Esophagus (tissue), 2 donors: ENCODE measurements at regions not wholly inside any gene's neighbourhood (a gene's known extent, or its start where the extent isn't known, plus 50 kb on each side); places are given as distances from the start of the nearest gene placed in this dataset.

Source experiments
- H3K27ac ChIP-seq, 2 donors: one replicate each; pipeline ENCODE4 v1.5.1; 2013; ENCODE audit warnings: low read depth in 2 of 2, mild to moderate bottlenecking in 2 of 2, inconsistent platforms in 1 of 2, low read length in 1 of 2, moderate library complexity in 1 of 2
- H3K27me3 ChIP-seq, 2 donors: one replicate each; pipeline ENCODE4 v1.6.1; 2013; ENCODE audit warnings: low read length in 2 of 2, control low read depth in 1 of 2, mild to moderate bottlenecking in 1 of 2; ENCODE audit not compliant: insufficient read depth in 2 of 2, control insufficient read depth in 1 of 2
- H3K36me3 ChIP-seq, 2 donors: one replicate each; pipeline ENCODE4 v1.6.1; 2013; ENCODE audit warnings: low read length in 1 of 2; ENCODE audit not compliant: control insufficient read depth in 2 of 2, insufficient read depth in 2 of 2
- H3K4me1 ChIP-seq, 2 donors: one replicate each; pipeline ENCODE4 v1.6.1; 2013; ENCODE audit warnings: low read length in 1 of 2; ENCODE audit not compliant: control insufficient read depth in 2 of 2, insufficient read depth in 2 of 2
- H3K4me3 ChIP-seq, 2 donors: one replicate each; pipeline ENCODE4 v1.5.1; 2013; ENCODE audit warnings: low read length in 2 of 2, mild to moderate bottlenecking in 2 of 2, low read depth in 1 of 2, moderate library complexity in 1 of 2
- H3K9me3 ChIP-seq, 2 donors: one replicate each; pipeline ENCODE4 v1.6.1; 2013; ENCODE audit warnings: mild to moderate bottlenecking in 2 of 2, low read depth in 1 of 2, low read length in 1 of 2, moderate library complexity in 1 of 2; ENCODE audit not compliant: control insufficient read depth in 2 of 2, insufficient read depth in 1 of 2
- WGBS, 2 donors: extraction: QIAGEN DNeasy Blood & Tissue Kit; methylation state at CpG; one replicate each; pipeline ENCODE4 v1.1.7; 2013; 5-methylcytosine and 5-hydroxymethylcytosine counted together
- donor health status: healthy with polysubstance abuse.
- donor health status: Bipolar disorder and iron deficiency.

- H3K36me3 ChIP-seq, result no peaks in the 10 kb centered on the region
- peaks cover 0 to 2% of the 10 kb centered on the region in 2 donors for H3K9me3 ChIP-seq
- no peak overlapping the region for H3K4me3 ChIP-seq
- no peaks in the 10 kb centered on the region for H3K4me1 ChIP-seq
- no peak overlapping the region for H3K27ac ChIP-seq
- WGBS, 2 donors, result 73 to 79% methylated on average over 10 of the region's 10 CpGs
- H3K27me3 ChIP-seq, result no peaks in the 10 kb centered on the region
Observed at GRCh38 chr10:29878492-29878891, 180.9 kb downstream of the JCAD start.

DNA sequence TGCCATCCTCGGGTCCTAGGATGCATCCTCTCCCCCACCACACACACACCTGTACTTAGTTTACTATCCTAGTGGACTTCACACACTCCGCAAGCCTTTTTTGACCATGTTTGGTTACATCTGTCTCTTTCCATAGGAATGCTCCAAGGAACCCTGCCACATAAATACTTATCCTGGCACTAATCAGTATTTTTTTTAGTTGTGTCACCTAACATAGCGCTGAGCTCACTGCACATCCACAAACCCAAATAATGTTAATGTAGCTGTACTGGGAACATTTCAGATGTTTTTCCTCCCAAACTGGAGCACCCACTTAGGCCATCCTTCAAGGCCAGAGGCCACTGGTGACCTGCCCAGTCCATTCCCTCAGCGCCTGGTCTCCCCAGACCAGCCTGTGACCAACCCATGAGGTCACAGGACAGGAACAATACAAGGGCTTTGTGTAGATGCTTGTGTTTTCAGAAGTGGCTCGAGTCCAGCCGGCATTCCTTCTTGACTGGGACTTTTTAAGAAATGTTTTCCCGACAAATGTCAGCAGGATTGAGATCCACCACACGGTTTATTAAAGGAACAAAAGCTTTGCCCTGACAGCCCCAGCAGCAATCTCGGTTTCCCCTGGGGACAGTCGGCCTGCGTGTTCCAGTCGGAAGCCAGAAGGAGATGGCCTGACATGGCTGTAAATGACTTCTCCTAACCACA is 181.4 kb downstream of the JCAD start:
- Histone ChIP-seq H3K27me3 (no peaks in the 10 kb centered on the region), H3K36me3 (no peaks in the 10 kb centered on the region), H3K4me3 (no peak overlapping the region), H3K4me1 (no peaks in the 10 kb centered on the region), H3K27ac (no peak overlapping the region), H3K9me3 (no peaks in the 10 kb centered on the region)
- WGBS, 2 donors, result 73% methylated on average over 12 of the region's 12 CpGs

DNA sequence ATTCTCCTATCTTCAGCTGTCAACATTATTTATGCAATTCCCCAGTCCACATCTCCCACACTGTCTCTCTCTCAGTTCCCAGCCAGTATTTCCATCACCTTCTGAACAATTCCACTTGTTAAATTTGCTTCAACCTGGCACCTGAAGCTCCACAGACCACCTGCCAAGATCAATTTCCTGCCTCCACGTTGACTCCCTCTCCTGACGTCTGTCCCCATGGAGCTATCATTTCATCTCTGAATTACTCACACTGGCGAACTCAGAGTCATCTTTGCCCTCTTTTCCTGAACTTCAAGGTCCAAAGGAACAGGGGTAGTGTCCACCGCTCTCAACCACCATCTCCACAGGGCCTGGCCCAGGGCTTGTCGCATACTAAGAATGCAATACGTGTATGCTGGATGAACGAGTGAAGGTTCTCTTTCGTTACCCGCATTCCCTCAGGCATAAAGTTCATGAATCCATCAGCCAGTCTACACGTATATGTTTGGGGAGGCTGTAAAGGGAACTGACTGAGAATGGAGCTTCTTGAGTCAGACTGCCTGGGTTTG is 183.3 kb downstream of the JCAD start:
- no peak overlapping the region for H3K4me3 ChIP-seq
- no peak overlapping the region for H3K27ac ChIP-seq
- H3K4me1 ChIP-seq, result no peaks in the 10 kb centered on the region
- no peaks in the 10 kb centered on the region for H3K9me3 ChIP-seq
- H3K36me3 ChIP-seq, result no peaks in the 10 kb centered on the region
- 84 to 86% methylated on average over 10 of the region's 10 CpGs for WGBS, 2 donors
- H3K27me3 ChIP-seq, result no peaks in the 10 kb centered on the region

DNA sequence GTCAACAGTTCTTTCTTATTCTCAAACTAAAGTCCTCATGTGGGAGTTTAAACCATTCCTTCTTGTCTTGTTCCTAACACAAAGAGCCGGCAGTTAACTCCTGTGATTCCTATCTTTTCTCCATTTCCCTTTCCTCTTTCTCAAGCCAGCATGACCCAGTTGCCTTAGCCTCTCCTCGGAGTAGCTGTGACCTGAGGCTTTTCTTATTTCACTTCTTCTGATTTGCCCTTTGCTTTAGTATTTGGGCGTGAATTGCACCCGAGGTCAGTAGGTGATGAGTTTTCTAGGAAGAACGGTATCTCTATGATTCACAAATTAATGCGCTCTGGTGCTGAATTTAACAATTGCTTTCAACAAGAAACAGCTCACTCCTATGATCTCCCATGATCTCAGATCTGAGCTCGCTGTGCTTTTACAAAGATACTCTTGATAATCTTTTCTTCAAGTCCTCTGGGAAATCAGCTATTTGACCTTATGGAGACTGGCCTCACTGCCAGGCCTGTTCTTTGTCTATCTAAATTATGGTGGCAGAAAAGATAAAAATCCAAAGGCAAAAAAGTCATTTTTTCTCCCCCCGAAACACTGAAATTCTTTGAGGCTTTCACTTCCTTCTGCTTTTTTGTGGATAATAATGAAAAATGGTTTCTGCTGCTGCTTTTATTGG is 184.6 kb downstream of the JCAD start:
- Histone ChIP-seq H3K27ac (no peak overlapping the region), H3K9me3 (no peaks in the 10 kb centered on the region), H3K36me3 (no peaks in the 10 kb centered on the region), H3K4me1 (no peaks in the 10 kb centered on the region), H3K27me3 (no peaks in the 10 kb centered on the region), H3K4me3 (no peak overlapping the region)
- 72 to 77% methylated on average over 8 of the region's 8 CpGs for WGBS, 2 donors

DNA sequence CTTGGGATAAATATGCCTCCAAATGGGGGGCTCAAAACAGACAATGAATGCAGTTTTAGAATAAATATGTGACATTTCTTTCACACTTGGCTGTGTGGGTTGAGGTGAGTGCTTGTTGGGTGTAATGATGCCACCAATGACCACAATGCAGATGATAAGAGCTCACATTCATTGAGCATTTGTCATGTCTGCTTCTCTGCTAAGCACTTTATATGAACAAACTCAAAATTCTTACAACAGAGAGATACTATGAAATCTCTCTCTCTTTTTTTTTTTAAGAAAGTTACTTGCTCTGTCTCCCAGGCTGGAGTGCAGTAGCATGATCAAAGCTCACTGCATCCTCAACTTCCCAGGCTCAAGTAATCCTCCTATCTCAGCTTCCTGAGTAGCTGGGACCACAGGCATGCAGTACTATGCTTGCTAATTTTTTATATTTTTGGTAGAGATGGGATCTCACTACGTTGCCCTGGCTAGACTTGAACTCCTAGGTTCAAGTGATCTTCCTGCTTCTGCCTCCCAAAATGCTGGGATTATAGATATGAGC is 185.4 kb downstream of the JCAD start:
- no peaks in the 10 kb centered on the region for H3K9me3 ChIP-seq
- no peak overlapping the region for H3K27ac ChIP-seq
- WGBS, 2 donors, result 66 to 84% methylated on average over 1 of the region's 1 CpG
- H3K36me3 ChIP-seq, result no peaks in the 10 kb centered on the region
- H3K4me1 ChIP-seq, result no peaks in the 10 kb centered on the region
- no peak overlapping the region for H3K4me3 ChIP-seq
- no peaks in the 10 kb centered on the region for H3K27me3 ChIP-seq

- no peaks in the 10 kb centered on the region for H3K9me3 ChIP-seq
- 86 to 92% methylated on average over 2 of the region's 2 CpGs for WGBS, 2 donors
- no peaks in the 10 kb centered on the region for H3K4me1 ChIP-seq
- no peak overlapping the region for H3K4me3 ChIP-seq
- H3K27ac ChIP-seq, result no peak overlapping the region
- no peaks in the 10 kb centered on the region for H3K27me3 ChIP-seq
- H3K36me3 ChIP-seq, result no peaks in the 10 kb centered on the region
Observed at GRCh38 chr10:29870522-29871044, 188.8 kb downstream of the JCAD start.

DNA sequence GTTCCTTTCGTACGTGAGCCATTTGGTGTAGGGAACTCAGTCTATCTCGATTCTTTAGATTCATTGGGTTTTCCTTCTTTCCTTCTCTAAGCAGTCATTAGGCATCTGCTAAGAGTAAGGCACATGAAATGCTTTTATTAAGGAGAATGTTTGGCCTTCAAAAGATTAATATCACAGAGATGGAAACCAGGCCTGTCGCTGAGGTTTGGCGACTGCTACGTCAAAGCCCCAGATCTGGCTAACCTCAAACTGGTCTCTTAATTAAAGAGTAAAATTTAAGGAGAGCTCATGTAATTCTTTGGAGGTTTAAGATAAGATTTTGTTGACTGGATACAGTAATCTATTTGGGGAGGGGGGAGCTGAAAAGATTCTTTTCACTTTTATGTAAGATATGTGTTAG is 189.8 kb downstream of the JCAD start:
- H3K27ac ChIP-seq, result no peak overlapping the region
- H3K4me1 ChIP-seq, result no peaks in the 10 kb centered on the region
- H3K9me3 ChIP-seq, result no peaks in the 10 kb centered on the region
- H3K27me3 ChIP-seq, result no peaks in the 10 kb centered on the region
- no peak overlapping the region for H3K4me3 ChIP-seq
- 89 to 95% methylated on average over 6 of the region's 6 CpGs for WGBS, 2 donors
- no peaks in the 10 kb centered on the region for H3K36me3 ChIP-seq

DNA sequence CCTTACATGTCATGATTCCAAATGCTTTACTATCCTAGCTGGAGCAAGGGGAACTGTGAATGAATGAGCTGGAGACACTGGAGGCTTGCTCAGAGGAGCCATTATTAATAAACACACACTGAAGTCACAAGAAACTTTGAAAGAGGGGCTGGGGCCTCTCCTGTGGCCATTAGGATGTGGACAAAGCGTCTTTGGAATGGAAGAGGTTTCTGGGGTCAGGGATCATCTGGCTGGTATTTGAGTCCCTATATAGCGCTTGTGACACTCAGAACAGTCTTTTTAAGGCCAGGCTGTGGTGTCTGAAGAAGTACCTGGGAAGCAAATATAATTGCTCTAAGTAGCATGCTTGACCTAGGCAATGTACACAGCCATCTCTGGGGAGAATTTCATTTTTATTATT is 193.0 kb downstream of the JCAD start:
- Histone ChIP-seq H3K4me3 (no peak overlapping the region), H3K36me3 (no peaks in the 10 kb centered on the region), H3K27me3 (no peaks in the 10 kb centered on the region), H3K4me1 (no peaks in the 10 kb centered on the region), H3K27ac (no peak overlapping the region), H3K9me3 (no peaks in the 10 kb centered on the region)
- 86 to 89% methylated on average over 2 of the region's 2 CpGs for WGBS, 2 donors

DNA sequence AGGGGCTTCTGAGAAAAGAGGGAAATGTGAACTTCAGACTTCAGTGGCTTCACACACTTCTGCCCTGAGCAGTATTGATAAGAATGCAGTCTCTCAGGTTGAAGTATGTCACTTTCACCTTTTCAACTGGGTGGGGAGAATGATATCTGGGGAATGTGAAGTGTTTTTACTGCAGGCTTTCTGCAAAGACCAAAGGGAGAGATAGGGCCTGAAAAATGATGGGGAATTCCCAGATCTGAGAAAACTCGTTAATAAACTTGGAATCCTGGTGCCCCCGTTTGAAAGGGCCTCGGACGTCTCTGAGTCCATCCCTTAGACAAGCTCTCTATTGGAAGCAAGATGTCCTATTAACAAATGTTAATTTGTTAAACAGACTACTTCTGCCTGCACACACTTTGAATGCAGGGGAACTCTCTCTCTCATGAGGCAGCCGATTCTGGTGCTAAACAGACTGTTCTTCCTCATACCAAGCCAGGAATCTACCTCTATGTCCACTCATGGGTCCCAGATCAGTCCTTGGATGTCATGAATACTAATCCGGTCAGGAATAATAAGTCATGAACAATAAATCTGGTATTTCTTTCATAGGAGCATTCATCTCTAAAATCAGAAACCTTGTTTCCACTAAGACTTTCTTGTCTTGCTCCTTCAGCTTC is 193.6 kb downstream of the JCAD start:
- Histone ChIP-seq H3K9me3 (no peaks in the 10 kb centered on the region), H3K27me3 (no peaks in the 10 kb centered on the region), H3K4me3 (no peak overlapping the region), H3K36me3 (no peaks in the 10 kb centered on the region), H3K4me1 (no peaks in the 10 kb centered on the region), H3K27ac (no peak overlapping the region)
- WGBS, 2 donors, result 40 to 52% methylated on average over 6 of the region's 6 CpGs
